Dendritic cell treated with granulocyte-macrophage colony-stimulating factor and Interleukin-4, amounts not matched to agents 40 ng/mL and 50 ng/mL, for 4 days (primary cell): ENCODE measurements at regions not wholly inside any gene's neighbourhood (a gene's known extent, or its start where the extent isn't known, plus 50 kb on each side); places are given as distances from the start of the nearest gene placed in this dataset.

Source experiments
- H3K27ac Mint-ChIP-seq: one replicate; pipeline ENCODE4 v1.8.0; 2022; ENCODE audit warnings: mild to moderate bottlenecking, mixed read lengths
- H3K27me3 Mint-ChIP-seq: one replicate; pipeline ENCODE4 v1.8.0; 2022; ENCODE audit warnings: mild to moderate bottlenecking, mixed read lengths
- H3K36me3 Mint-ChIP-seq: one replicate; pipeline ENCODE4 v1.8.0; 2022; ENCODE audit warnings: low read depth, mixed read lengths
- H3K4me1 Mint-ChIP-seq: one replicate; pipeline ENCODE4 v1.8.0; 2022; ENCODE audit warnings: low read depth, mixed read lengths
- H3K4me3 Mint-ChIP-seq: one replicate; pipeline ENCODE4 v1.8.0; 2022; ENCODE audit warnings: mild to moderate bottlenecking, moderate library complexity, mixed read lengths
- H3K9me3 Mint-ChIP-seq: one replicate; pipeline ENCODE4 v1.8.0; 2022; ENCODE audit warnings: mixed read lengths
- intact Hi-C: fragments of 100-400 bp; cut with micrococcal nuclease; formaldehyde crosslinking; loops from one replicate; pipeline ENCODE4 v1.15.0; 2022

- Mint-ChIP-seq H3K4me3 (no peak overlapping the region), H3K4me1 (no peaks in the 10 kb centered on the region), H3K9me3 (no peaks in the 10 kb centered on the region), H3K36me3 (no peaks in the 10 kb centered on the region), H3K27ac (no peak overlapping the region), H3K27me3 (no peaks in the 10 kb centered on the region)
- intact Hi-C loops = no loop called here
Observed at GRCh38 chr1:99527078-99527477, 118.8 kb upstream of the PALMD start.

GRCh38 chr1:99527545-99527944, 118.4 kb upstream of the PALMD start:
- H3K9me3 Mint-ChIP-seq = no peaks in the 10 kb centered on the region
- H3K4me1 Mint-ChIP-seq = no peaks in the 10 kb centered on the region
- no peak overlapping the region for H3K27ac Mint-ChIP-seq
- intact Hi-C loops = no loop called here
- no peaks in the 10 kb centered on the region for H3K27me3 Mint-ChIP-seq
- H3K36me3 Mint-ChIP-seq = no peaks in the 10 kb centered on the region
- H3K4me3 Mint-ChIP-seq = no peak overlapping the region

DNA sequence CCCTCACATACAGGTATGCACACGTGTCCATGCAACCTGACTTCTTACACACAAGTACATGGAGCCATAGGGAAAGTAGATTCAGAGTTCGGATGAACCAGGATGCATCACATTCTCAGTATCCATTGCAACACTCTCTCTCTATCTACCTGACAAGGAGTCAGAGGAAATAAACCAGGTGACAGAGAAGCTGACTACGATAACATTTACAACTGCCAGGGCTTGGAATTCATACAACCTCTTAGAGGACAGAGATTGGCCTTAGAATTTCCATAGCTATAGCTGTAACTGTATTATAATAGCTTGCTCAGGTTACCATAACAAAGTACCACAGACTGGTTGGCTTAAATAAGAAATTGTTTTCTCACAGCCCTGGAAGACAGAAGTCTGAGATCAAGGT, 116.9 kb upstream of the PALMD start:
- Mint-ChIP-seq H3K27ac (no peak overlapping the region), H3K4me3 (no peak overlapping the region), H3K9me3 (no peaks in the 10 kb centered on the region), H3K4me1 (no peaks in the 10 kb centered on the region), H3K36me3 (no peaks in the 10 kb centered on the region), H3K27me3 (no peaks in the 10 kb centered on the region)
- intact Hi-C loops = no loop called here

- intact Hi-C loops = no loop called here
- H3K4me3 Mint-ChIP-seq = no peak overlapping the region
- H3K27me3 Mint-ChIP-seq = no peaks in the 10 kb centered on the region
- H3K4me1 Mint-ChIP-seq = no peaks in the 10 kb centered on the region
- no peaks in the 10 kb centered on the region for H3K36me3 Mint-ChIP-seq
- H3K9me3 Mint-ChIP-seq = no peaks in the 10 kb centered on the region
- no peak overlapping the region for H3K27ac Mint-ChIP-seq
Observed at GRCh38 chr1:99531578-99532275, 114.2 kb upstream of the PALMD start.

DNA sequence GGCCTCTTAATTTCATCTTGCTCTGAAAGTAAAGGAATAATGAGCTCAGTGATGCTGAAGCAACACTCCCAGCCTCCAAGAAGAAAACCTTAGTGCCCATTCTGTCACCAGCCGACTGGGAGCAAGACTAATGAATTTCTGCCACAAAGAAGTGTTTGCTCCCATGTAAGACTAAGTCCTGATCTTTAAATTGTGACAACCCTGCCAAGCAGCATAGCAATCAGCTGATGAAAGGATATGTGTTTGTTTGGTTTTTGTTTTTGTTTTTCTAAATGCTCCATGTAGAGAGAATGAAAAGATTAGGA, 113.7 kb upstream of the PALMD start:
- H3K9me3 Mint-ChIP-seq = no peaks in the 10 kb centered on the region

DNA sequence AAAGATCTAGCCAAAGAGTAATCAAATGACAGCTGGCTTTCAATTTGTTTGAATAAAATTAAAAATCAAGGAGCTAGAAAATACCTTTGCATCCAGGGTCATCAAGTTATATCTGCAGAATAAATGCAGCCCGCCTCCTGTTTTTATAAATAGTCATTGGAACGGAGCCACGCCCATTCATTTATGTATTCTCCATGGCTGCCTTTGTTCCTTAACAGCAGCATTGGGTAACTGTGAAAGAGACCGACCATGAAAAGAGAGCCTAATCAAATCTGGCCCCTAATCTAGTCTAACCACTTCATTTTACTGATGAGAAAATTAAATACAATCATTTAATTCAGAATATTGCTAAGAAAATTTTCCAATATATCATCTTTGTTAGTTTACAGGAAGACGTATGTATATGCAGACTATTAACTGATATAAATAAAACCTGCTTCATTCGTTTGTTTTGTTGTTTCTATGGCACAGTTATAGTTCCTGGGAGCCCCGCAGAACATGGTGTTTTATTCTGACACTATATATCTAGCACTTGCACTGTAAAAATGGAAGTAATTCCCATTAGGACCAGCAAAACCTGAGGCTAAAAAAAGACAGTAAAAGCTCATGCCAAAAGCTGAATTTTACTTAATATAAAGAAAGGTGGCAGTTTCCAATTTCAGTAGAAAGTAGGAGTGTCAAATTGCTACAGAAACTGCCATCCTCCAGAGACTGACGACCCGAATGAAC, 111.8 kb upstream of the PALMD start:
- no peak overlapping the region for H3K27ac Mint-ChIP-seq
- no peaks in the 10 kb centered on the region for H3K36me3 Mint-ChIP-seq
- H3K9me3 Mint-ChIP-seq = no peaks in the 10 kb centered on the region
- H3K4me3 Mint-ChIP-seq = no peak overlapping the region
- intact Hi-C loops = no loop called here
- no peaks in the 10 kb centered on the region for H3K4me1 Mint-ChIP-seq
- H3K27me3 Mint-ChIP-seq = no peaks in the 10 kb centered on the region

More for the DNA sequence above, 113.7 kb upstream of the PALMD start:
- Mint-ChIP-seq H3K4me3 (no peak overlapping the region), H3K27ac (no peak overlapping the region), H3K36me3 (no peaks in the 10 kb centered on the region), H3K27me3 (no peaks in the 10 kb centered on the region), H3K4me1 (no peaks in the 10 kb centered on the region)
- intact Hi-C loops = no loop called here

- Mint-ChIP-seq H3K9me3 (no peaks in the 10 kb centered on the region), H3K36me3 (no peaks in the 10 kb centered on the region), H3K4me3 (no peak overlapping the region), H3K27me3 (no peaks in the 10 kb centered on the region), H3K27ac (no peak overlapping the region), H3K4me1 (no peaks in the 10 kb centered on the region)
- intact Hi-C loops = no loop called here
Observed at GRCh38 chr1:99534638-99534930, 111.3 kb upstream of the PALMD start.

GRCh38 chr1:99535470-99536164, 110.3 kb upstream of the PALMD start:
- H3K27ac Mint-ChIP-seq = no peak overlapping the region
- no peaks in the 10 kb centered on the region for H3K27me3 Mint-ChIP-seq
- H3K4me1 Mint-ChIP-seq = no peaks in the 10 kb centered on the region
- no peak overlapping the region for H3K4me3 Mint-ChIP-seq
- no peaks in the 10 kb centered on the region for H3K36me3 Mint-ChIP-seq
- intact Hi-C loops = no loop called here
- no peaks in the 10 kb centered on the region for H3K9me3 Mint-ChIP-seq

GRCh38 chr1:99537886-99538617, 107.9 kb upstream of the PALMD start:
- Mint-ChIP-seq H3K4me3 (no peak overlapping the region), H3K27ac (no peak overlapping the region), H3K36me3 (no peaks in the 10 kb centered on the region), H3K27me3 (no peaks in the 10 kb centered on the region), H3K4me1 (no peaks in the 10 kb centered on the region), H3K9me3 (no peaks in the 10 kb centered on the region)
- intact Hi-C loops = no loop called here

GRCh38 chr1:99538618-99538956, 107.3 kb upstream of the PALMD start:
- intact Hi-C loops = no loop called here
- Mint-ChIP-seq H3K4me3 (no peak overlapping the region), H3K9me3 (no peaks in the 10 kb centered on the region), H3K4me1 (no peaks in the 10 kb centered on the region), H3K27ac (no peak overlapping the region), H3K27me3 (no peaks in the 10 kb centered on the region), H3K36me3 (no peaks in the 10 kb centered on the region)

DNA sequence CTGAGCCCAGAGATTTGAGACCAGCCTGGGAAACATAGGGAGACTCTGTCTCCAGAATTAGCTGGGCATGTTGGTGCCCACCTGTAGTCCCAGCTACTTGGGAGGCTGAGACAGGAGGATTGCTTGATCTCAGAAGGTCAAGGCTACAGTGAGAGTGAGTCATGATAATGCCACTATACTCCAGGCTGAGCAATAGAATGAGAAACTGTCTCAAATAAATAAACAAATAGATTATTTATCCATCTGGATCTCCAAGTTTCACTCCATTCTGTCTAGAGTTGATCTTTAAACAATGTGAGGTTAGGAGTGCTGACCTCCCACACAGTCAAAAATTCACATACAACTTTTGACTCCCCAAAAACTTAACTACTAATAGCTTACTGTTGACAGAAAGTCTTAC, 106.8 kb upstream of the PALMD start:
- intact Hi-C loops = no loop called here
- H3K27ac Mint-ChIP-seq = no peak overlapping the region
- no peaks in the 10 kb centered on the region for H3K4me1 Mint-ChIP-seq
- no peak overlapping the region for H3K4me3 Mint-ChIP-seq
- no peaks in the 10 kb centered on the region for H3K9me3 Mint-ChIP-seq
- no peaks in the 10 kb centered on the region for H3K27me3 Mint-ChIP-seq
- H3K36me3 Mint-ChIP-seq = no peaks in the 10 kb centered on the region

GRCh38 chr1:99540744-99541143, 105.2 kb upstream of the PALMD start:
- no peak overlapping the region for H3K4me3 Mint-ChIP-seq
- intact Hi-C loops = no loop called here

GRCh38 chr1:99544328-99544727, 101.6 kb upstream of the PALMD start:
- Mint-ChIP-seq H3K27ac (no peak overlapping the region), H3K36me3 (no peaks in the 10 kb centered on the region)
- intact Hi-C loops = no loop called here

More at GRCh38 chr1:99540744-99541143, 105.2 kb upstream of the PALMD start:
- H3K4me1 Mint-ChIP-seq = no peaks in the 10 kb centered on the region
- no peak overlapping the region for H3K27ac Mint-ChIP-seq
- no peaks in the 10 kb centered on the region for H3K27me3 Mint-ChIP-seq
- no peaks in the 10 kb centered on the region for H3K9me3 Mint-ChIP-seq
- H3K36me3 Mint-ChIP-seq = no peaks in the 10 kb centered on the region

More at GRCh38 chr1:99544328-99544727, 101.6 kb upstream of the PALMD start:
- H3K4me3 Mint-ChIP-seq = no peak overlapping the region
- H3K9me3 Mint-ChIP-seq = no peaks in the 10 kb centered on the region
- H3K4me1 Mint-ChIP-seq = no peaks in the 10 kb centered on the region
- H3K27me3 Mint-ChIP-seq = no peaks in the 10 kb centered on the region
